GM19324 (cell line): ENCODE measurements at regions not wholly inside any gene's neighbourhood (a gene's known extent, or its start where the extent isn't known, plus 50 kb on each side); places are given as distances from the start of the nearest gene placed in this dataset.
A peak's percentile ranks its signal among the peaks of the same experiment; 100 is the strongest.

Experiments used
- ATAC-seq: cut with Tn5 transposase; IDR thresholded peaks from one replicate; pipeline ENCODE4 v1.9.1; 2021; ENCODE audit warnings: mild to moderate bottlenecking, moderate library complexity; ENCODE audit not compliant: unreplicated experiment, low FRiP score

- no peak for ATAC-seq
Observed at GRCh38 chr10:44326474-44327030, 58.3 kb downstream of the CXCL12 start.

- no peak for ATAC-seq
Observed at GRCh38 chr10:44325596-44326307, 59.1 kb downstream of the CXCL12 start.

- no peak for ATAC-seq
Observed at GRCh38 chr10:44325157-44325556, 59.7 kb downstream of the CXCL12 start.

GRCh38 chr10:44323838-44324237, 61.1 kb downstream of the CXCL12 start:
- no peak for ATAC-seq

GRCh38 chr10:44322137-44322536, 62.8 kb downstream of the CXCL12 start:
- no peak for ATAC-seq

- no peak for ATAC-seq
Observed at GRCh38 chr10:44320756-44321155, 64.1 kb downstream of the CXCL12 start.

GRCh38 chr10:44317856-44318255, 67.0 kb downstream of the CXCL12 start:
- no peak for ATAC-seq

GRCh38 chr10:44316922-44317215, 68.0 kb downstream of the CXCL12 start:
- no peak for ATAC-seq

- no peak for ATAC-seq
Observed at GRCh38 chr10:44316187-44316921, 68.5 kb downstream of the CXCL12 start.

- no peak for ATAC-seq
Observed at GRCh38 chr10:44314802-44315460, 70.0 kb downstream of the CXCL12 start.

- ATAC-seq, result no peak
Observed at GRCh38 chr10:44313761-44314165, 71.1 kb downstream of the CXCL12 start.

- ATAC-seq, result no peak
Observed at GRCh38 chr10:44312401-44312800, 72.5 kb downstream of the CXCL12 start.

GRCh38 chr10:44311563-44312051, 73.3 kb downstream of the CXCL12 start:
- ATAC-seq, result no peak

- ATAC-seq, result peak; percentile 78
Observed at GRCh38 chr10:44310762-44311562, 73.9 kb downstream of the CXCL12 start.

GRCh38 chr10:44309939-44310761, 74.7 kb downstream of the CXCL12 start:
- ATAC-seq, result no peak

- no peak for ATAC-seq
Observed at GRCh38 chr10:44309361-44309760, 75.5 kb downstream of the CXCL12 start.

- ATAC-seq, result no peak
Observed at GRCh38 chr10:44308935-44309334, 76.0 kb downstream of the CXCL12 start.

- ATAC-seq, result no peak
Observed at GRCh38 chr10:44307691-44308090, 77.2 kb downstream of the CXCL12 start.

- ATAC-seq, result no peak
Observed at GRCh38 chr10:44306762-44307161, 78.1 kb downstream of the CXCL12 start.
